Activated naive CD8-positive, alpha-beta T cell treated with anti-CD3 and anti-CD28 coated beads, Interleukin-2, amount 10 ng/mL, durations not matched to agents 7 days and 5 days (primary cell): ENCODE measurements at regions not wholly inside any gene's neighbourhood (a gene's known extent, or its start where the extent isn't known, plus 50 kb on each side); places are given as distances from the start of the nearest gene placed in this dataset.
"Not testable (repeated sequence)": the region's sequence is repeated elsewhere in the genome, so short reads cannot be mapped to it uniquely, and the experiment has no call there.

ENCODE experiments used
- ATAC-seq: fragments of 150-1000 bp; cut with Tn5 transposase; one replicate; pipeline ENCODE4 v1.10.0; 2021; ENCODE audit warnings: low read depth, moderate library complexity
- POLR2A ChIA-PET: fragments of 350-600 bp; sonication (Branson Sonifier 250); formaldehyde crosslinking; loops from one replicate; lab custom pipeline; 2021; ENCODE audit warnings: antibody characterized with exemption; lab: Charles Lee
- DNase-seq: peaks from one replicate; pipeline ENCODE4 v3.0.0; 2021
- H3K27ac Mint-ChIP-seq: one replicate; pipeline ENCODE4 v1.8.0; 2022; ENCODE audit warnings: mild to moderate bottlenecking, mixed read lengths
- H3K27me3 Mint-ChIP-seq: one replicate; pipeline ENCODE4 v1.8.0; 2022; ENCODE audit warnings: mild to moderate bottlenecking, moderate library complexity, mixed read lengths
- H3K36me3 Mint-ChIP-seq: one replicate; pipeline ENCODE4 v1.8.0; 2021; ENCODE audit warnings: mild to moderate bottlenecking, mixed read lengths
- H3K4me1 Mint-ChIP-seq: one replicate; pipeline ENCODE4 v1.8.0; 2021; ENCODE audit warnings: mixed read lengths
- H3K4me3 Mint-ChIP-seq: one replicate; pipeline ENCODE4 v1.8.0; 2022; ENCODE audit warnings: mild to moderate bottlenecking, moderate library complexity, mixed read lengths
- H3K9me3 Mint-ChIP-seq: one replicate; pipeline ENCODE4 v1.8.0; 2021; ENCODE audit warnings: mixed read lengths

- H3K9me3 Mint-ChIP-seq, result no peaks in the 10 kb centered on the region
- POLR2A ChIA-PET, result no interaction called here
- ATAC-seq, result no peak
- H3K4me3 Mint-ChIP-seq, result no peak overlapping the region
- H3K36me3 Mint-ChIP-seq, result no peaks in the 10 kb centered on the region
- DNase-seq, result no peak
- H3K27ac Mint-ChIP-seq, result no peak overlapping the region
- peaks cover 4% of the 10 kb centered on the region for H3K27me3 Mint-ChIP-seq
- no peaks in the 10 kb centered on the region for H3K4me1 Mint-ChIP-seq
Observed at GRCh38 chr20:43383026-43383795, 74.5 kb upstream of the SRSF6 start.

- H3K4me1 Mint-ChIP-seq, H3K36me3 Mint-ChIP-seq, DNase-seq, H3K4me3 Mint-ChIP-seq, H3K27ac Mint-ChIP-seq, ATAC-seq, H3K27me3 Mint-ChIP-seq, H3K9me3 Mint-ChIP-seq, POLR2A ChIA-PET: not testable (repeated sequence)
Observed at GRCh38 chr20:43382135-43382534, 75.6 kb upstream of the SRSF6 start.

GRCh38 chr20:43381533-43381932 lies 76.2 kb upstream of the SRSF6 start:
- H3K27me3 Mint-ChIP-seq, POLR2A ChIA-PET, ATAC-seq, H3K36me3 Mint-ChIP-seq, H3K9me3 Mint-ChIP-seq, H3K4me3 Mint-ChIP-seq, H3K4me1 Mint-ChIP-seq, H3K27ac Mint-ChIP-seq, DNase-seq: not testable (repeated sequence)

GRCh38 chr20:43379239-43379917 lies 78.3 kb upstream of the SRSF6 start:
- no peaks in the 10 kb centered on the region for H3K9me3 Mint-ChIP-seq
- no peak overlapping the region for H3K4me3 Mint-ChIP-seq
- POLR2A ChIA-PET, result no interaction called here
- no peak overlapping the region for H3K27ac Mint-ChIP-seq
- H3K36me3 Mint-ChIP-seq, result no peaks in the 10 kb centered on the region
- no peaks in the 10 kb centered on the region for H3K4me1 Mint-ChIP-seq
- H3K27me3 Mint-ChIP-seq, result peaks cover 7% of the 10 kb centered on the region
- ATAC-seq, result no peak
- DNase-seq, result no peak

GRCh38 chr20:43376831-43377230 lies 80.9 kb upstream of the SRSF6 start:
- POLR2A ChIA-PET, result no interaction called here
- no peak for ATAC-seq
- H3K27ac Mint-ChIP-seq, result no peak overlapping the region
- no peak overlapping the region for H3K4me3 Mint-ChIP-seq
- peaks cover 7% of the 10 kb centered on the region for H3K27me3 Mint-ChIP-seq
- no peaks in the 10 kb centered on the region for H3K4me1 Mint-ChIP-seq
- no peak for DNase-seq
- H3K9me3 Mint-ChIP-seq, result no peaks in the 10 kb centered on the region
- no peaks in the 10 kb centered on the region for H3K36me3 Mint-ChIP-seq

GRCh38 chr20:43375591-43375990 lies 82.1 kb upstream of the SRSF6 start:
- ATAC-seq, result no peak
- POLR2A ChIA-PET, result no interaction called here
- Mint-ChIP-seq H3K27me3 (peaks cover 7% of the 10 kb centered on the region), H3K4me3 (no peak overlapping the region), H3K36me3 (no peaks in the 10 kb centered on the region), H3K4me1 (no peaks in the 10 kb centered on the region), H3K9me3 (no peaks in the 10 kb centered on the region), H3K27ac (no peak overlapping the region)
- DNase-seq, result no peak

- Mint-ChIP-seq H3K36me3 (no peaks in the 10 kb centered on the region), H3K4me1 (no peaks in the 10 kb centered on the region), H3K27ac (no peak overlapping the region), H3K4me3 (no peak overlapping the region), H3K9me3 (no peaks in the 10 kb centered on the region), H3K27me3 (peaks cover 8% of the 10 kb centered on the region)
- DNase-seq (no peak), ATAC-seq (no peak)
- POLR2A ChIA-PET, result no interaction called here
Observed at GRCh38 chr20:43372051-43372450, 85.6 kb upstream of the SRSF6 start.

GRCh38 chr20:43365691-43366090 lies 92.0 kb upstream of the SRSF6 start:
- no peak for ATAC-seq
- Mint-ChIP-seq H3K4me1 (no peaks in the 10 kb centered on the region), H3K4me3 (no peak overlapping the region), H3K27me3 (peaks cover 12% of the 10 kb centered on the region), H3K9me3 (no peaks in the 10 kb centered on the region), H3K27ac (no peak overlapping the region), H3K36me3 (no peaks in the 10 kb centered on the region)
- DNase-seq, result no peak
- POLR2A ChIA-PET, result no interaction called here

- no peaks in the 10 kb centered on the region for H3K36me3 Mint-ChIP-seq
- H3K27me3 Mint-ChIP-seq, result peaks cover 12% of the 10 kb centered on the region
- H3K4me1 Mint-ChIP-seq, result no peaks in the 10 kb centered on the region
- DNase-seq, result no peak
- H3K4me3 Mint-ChIP-seq, result no peak overlapping the region
- no peak for ATAC-seq
- POLR2A ChIA-PET, result no interaction called here
- H3K9me3 Mint-ChIP-seq, result no peaks in the 10 kb centered on the region
- no peak overlapping the region for H3K27ac Mint-ChIP-seq
Observed at GRCh38 chr20:43364001-43364400, 93.7 kb upstream of the SRSF6 start.

- Mint-ChIP-seq H3K27me3 (peaks cover 11% of the 10 kb centered on the region), H3K4me3 (no peak overlapping the region), H3K4me1 (no peaks in the 10 kb centered on the region), H3K36me3 (no peaks in the 10 kb centered on the region), H3K27ac (no peak overlapping the region), H3K9me3 (no peaks in the 10 kb centered on the region)
- ATAC-seq (no peak), DNase-seq (no peak)
- POLR2A ChIA-PET, result no interaction called here
Observed at GRCh38 chr20:43363506-43363905, 94.2 kb upstream of the SRSF6 start.

GRCh38 chr20:43361526-43361925 lies 96.2 kb upstream of the SRSF6 start:
- H3K9me3 Mint-ChIP-seq, result no peaks in the 10 kb centered on the region
- no peaks in the 10 kb centered on the region for H3K36me3 Mint-ChIP-seq
- DNase-seq (no peak), ATAC-seq (no peak)
- H3K4me3 Mint-ChIP-seq, result no peak overlapping the region
- H3K27me3 Mint-ChIP-seq, result peaks cover 8% of the 10 kb centered on the region
- no peak overlapping the region for H3K27ac Mint-ChIP-seq
- no peaks in the 10 kb centered on the region for H3K4me1 Mint-ChIP-seq
- POLR2A ChIA-PET, result no interaction called here

- H3K27ac Mint-ChIP-seq, result no peak overlapping the region
Observed at GRCh38 chr20:43360016-43360415, 97.7 kb upstream of the SRSF6 start.

GRCh38 chr20:43358811-43359210 lies 98.9 kb upstream of the SRSF6 start:
- POLR2A ChIA-PET, result no interaction called here
- H3K4me3 Mint-ChIP-seq, result no peak overlapping the region

More at GRCh38 chr20:43360016-43360415, 97.7 kb upstream of the SRSF6 start:
- H3K9me3 Mint-ChIP-seq, result no peaks in the 10 kb centered on the region
- DNase-seq, result no peak
- POLR2A ChIA-PET, result no interaction called here
- no peak for ATAC-seq
- no peaks in the 10 kb centered on the region for H3K4me1 Mint-ChIP-seq
- H3K36me3 Mint-ChIP-seq, result no peaks in the 10 kb centered on the region
- no peaks in the 10 kb centered on the region for H3K27me3 Mint-ChIP-seq
- no peak overlapping the region for H3K4me3 Mint-ChIP-seq

GRCh38 chr20:43357352-43357751 lies 100.3 kb upstream of the SRSF6 start:
- POLR2A ChIA-PET, result no interaction called here

More at GRCh38 chr20:43358811-43359210, 98.9 kb upstream of the SRSF6 start:
- ATAC-seq (no peak), DNase-seq (no peak)
- no peaks in the 10 kb centered on the region for H3K9me3 Mint-ChIP-seq
- H3K4me1 Mint-ChIP-seq, result no peaks in the 10 kb centered on the region
- H3K27me3 Mint-ChIP-seq, result no peaks in the 10 kb centered on the region
- H3K36me3 Mint-ChIP-seq, result no peaks in the 10 kb centered on the region
- no peak overlapping the region for H3K27ac Mint-ChIP-seq

More at GRCh38 chr20:43357352-43357751, 100.3 kb upstream of the SRSF6 start:
- Mint-ChIP-seq H3K36me3 (no peaks in the 10 kb centered on the region), H3K4me1 (no peaks in the 10 kb centered on the region), H3K27me3 (no peaks in the 10 kb centered on the region), H3K9me3 (no peaks in the 10 kb centered on the region), H3K4me3 (no peak overlapping the region), H3K27ac (no peak overlapping the region)
- DNase-seq (no peak), ATAC-seq (no peak)
